Retina (tissue), 1 donor: ENCODE measurements at regions not wholly inside any gene's neighbourhood (a gene's known extent, or its start where the extent isn't known, plus 50 kb on each side); places are given as distances from the start of the nearest gene placed in this dataset.

Experiments used
- DNase-seq: peaks from one replicate; pipeline ENCODE4 v3.0.0-alpha.2; 2016

GRCh38 chr4:52288212-52288855, 237.2 kb downstream of the SPATA18 start:
- DNase-seq = no peak

- no peak for DNase-seq
These were observed 239.4 kb downstream of the SPATA18 start for GRCh38 chr4:52290466-52290865.

- no peak for DNase-seq
These were observed 241.1 kb downstream of the SPATA18 start for GRCh38 chr4:52292245-52292644.

GRCh38 chr4:52296341-52296740, 245.2 kb downstream of the SPATA18 start:
- no peak for DNase-seq

GRCh38 chr4:52298444-52298843, 247.3 kb downstream of the SPATA18 start:
- DNase-seq = no peak

- no peak for DNase-seq
These were observed 248.0 kb downstream of the SPATA18 start for GRCh38 chr4:52299120-52299519.

- no peak for DNase-seq
These were observed 260.5 kb downstream of the SPATA18 start for GRCh38 chr4:52311464-52312125.

GRCh38 chr4:52312722-52313121, 261.6 kb downstream of the SPATA18 start:
- no peak for DNase-seq

- DNase-seq = no peak
These were observed 266.3 kb downstream of the SPATA18 start for GRCh38 chr4:52317361-52317879.

- DNase-seq = no peak
These were observed 266.9 kb downstream of the SPATA18 start for GRCh38 chr4:52317981-52318380.

GRCh38 chr4:52329894-52330293, 278.8 kb downstream of the SPATA18 start:
- DNase-seq = no peak

GRCh38 chr4:52343595-52343994, 292.5 kb downstream of the SPATA18 start:
- DNase-seq = no peak

GRCh38 chr4:52350926-52351325, 299.8 kb downstream of the SPATA18 start:
- no peak for DNase-seq

- no peak for DNase-seq
These were observed 300.7 kb downstream of the USP46 start for GRCh38 chr4:52358366-52358765.

- no peak for DNase-seq
These were observed 300.2 kb downstream of the USP46 start for GRCh38 chr4:52358883-52359321.

GRCh38 chr4:52366191-52366590, 292.9 kb downstream of the USP46 start:
- DNase-seq = no peak

GRCh38 chr4:52366621-52367020, 292.5 kb downstream of the USP46 start:
- no peak for DNase-seq

GRCh38 chr4:52367282-52367830, 291.7 kb downstream of the USP46 start:
- DNase-seq = no peak

- no peak for DNase-seq
These were observed 290.2 kb downstream of the USP46 start for GRCh38 chr4:52368895-52369294.

- DNase-seq = no peak
These were observed 289.5 kb downstream of the USP46 start for GRCh38 chr4:52369649-52370048.

- DNase-seq = no peak
These were observed 288.5 kb downstream of the USP46 start for GRCh38 chr4:52370576-52370975.

- DNase-seq = no peak
These were observed 287.3 kb downstream of the USP46 start for GRCh38 chr4:52371841-52372240.

- DNase-seq = no peak
These were observed 286.8 kb downstream of the USP46 start for GRCh38 chr4:52372269-52372668.

GRCh38 chr4:52372747-52373146, 286.4 kb downstream of the USP46 start:
- no peak for DNase-seq
